Hindlimb muscle (tissue), 1 donor: ENCODE measurements at regions not wholly inside any gene's neighbourhood (a gene's known extent, or its start where the extent isn't known, plus 50 kb on each side); places are given as distances from the start of the nearest gene placed in this dataset.
A peak's percentile ranks its signal among the peaks of the same experiment; 100 is the strongest.

Source experiments
- DNase-seq: peaks from one replicate; pipeline ENCODE4 v3.0.0-alpha.2; 2013

GRCh38 chr3:152778022-152778421 is 56.9 kb upstream of the P2RY1 start:
- DNase-seq: no peak

DNA sequence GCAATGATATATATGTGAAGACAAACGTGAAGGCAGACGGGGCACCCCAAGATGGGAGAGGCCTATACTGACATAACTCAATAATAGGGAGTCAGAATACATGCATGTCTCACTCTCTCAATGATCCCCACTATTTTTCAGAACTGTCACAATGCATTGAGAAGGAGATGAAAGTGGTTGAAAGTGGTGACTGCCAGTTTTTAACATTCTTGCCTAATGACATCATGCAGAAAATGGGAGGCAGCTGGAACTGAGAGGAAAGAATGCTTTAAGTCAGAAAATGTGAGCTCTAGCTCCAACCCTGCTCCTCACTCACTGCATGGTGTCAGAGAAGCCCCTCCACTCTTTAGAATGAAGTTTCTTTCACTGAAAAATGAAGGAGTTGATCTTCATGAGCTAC is 55.3 kb upstream of the P2RY1 start:
- peak; percentile 48 for DNase-seq

DNA sequence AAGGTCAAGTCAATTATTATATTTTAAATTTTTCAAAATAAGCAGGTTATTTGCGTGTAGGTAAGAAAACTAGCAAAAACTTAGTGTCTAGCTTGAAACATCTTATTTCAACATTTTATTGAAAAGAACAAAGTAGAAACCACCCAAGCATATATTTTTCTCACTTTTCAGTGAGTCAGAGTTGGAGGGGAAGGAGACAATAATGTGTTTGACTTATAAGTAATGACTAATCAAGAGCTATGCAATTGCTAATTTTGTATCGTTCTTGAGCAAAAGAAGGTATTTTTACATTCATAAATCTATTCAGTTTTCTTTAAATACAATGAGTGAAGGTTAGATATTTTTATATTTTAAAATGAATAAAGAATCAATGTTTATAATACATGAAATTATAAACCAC is 54.4 kb upstream of the P2RY1 start:
- no peak for DNase-seq

GRCh38 chr3:152785051-152785450 is 49.9 kb upstream of the P2RY1 start:
- DNase-seq: no peak
